Gastroesophageal sphincter (tissue), 3 donors: ENCODE measurements at regions not wholly inside any gene's neighbourhood (a gene's known extent, or its start where the extent isn't known, plus 50 kb on each side); places are given as distances from the start of the nearest gene placed in this dataset.

Experiments used
- EP300 ChIP-seq: sonication (generic); formaldehyde crosslinking; IDR thresholded peaks from one replicate; pipeline ENCODE4 v1.6.1; 2017; ENCODE audit warnings: antibody characterized with exemption, mild to moderate bottlenecking
- POLR2A ChIP-seq, 2 donors: fragments of 450-650 bp; IDR thresholded peaks; one replicate each; pipeline ENCODE4 v1.6.1; 2017; ENCODE audit warnings: antibody characterized with exemption in 2 of 2, mild to moderate bottlenecking in 2 of 2, moderate library complexity in 1 of 2
- POLR2AphosphoS5 ChIP-seq: sonication (generic); formaldehyde crosslinking; IDR thresholded peaks from one replicate; pipeline ENCODE4 v1.6.1; 2017; ENCODE audit warnings: antibody characterized with exemption
- TF ChIP-seq, protein P1 (sequence below), 4 experiments: fragments of 200-600 bp in 2 of 4; fragments of 450-650 bp in 2 of 4; sonication (generic) in 1 of 4; IDR thresholded peaks; one replicate each; pipeline ENCODE4 v1.5.1; 2017 to 2019; ENCODE audit warnings: antibody characterized with exemption in 4 of 4, mild to moderate bottlenecking in 2 of 4, moderate library complexity in 2 of 4

DNA sequence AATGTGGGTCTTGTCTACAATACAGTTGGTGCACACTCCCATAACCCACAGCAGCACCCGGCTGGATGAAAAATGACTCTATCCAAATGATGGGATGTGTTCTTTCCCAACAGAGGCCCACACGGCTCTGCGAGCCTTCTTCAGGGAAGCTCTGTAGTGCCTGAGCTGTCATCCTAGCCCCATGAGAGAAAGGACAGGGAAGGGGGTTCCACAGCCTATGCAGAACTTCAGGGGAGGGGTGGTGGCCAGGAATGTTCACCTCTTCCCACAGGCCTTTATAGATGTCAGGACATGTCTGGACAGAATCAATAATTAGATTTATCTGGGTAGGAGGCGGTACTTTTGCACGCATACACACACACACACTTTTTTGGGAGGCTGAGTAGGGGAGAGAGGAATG, 109.0 kb downstream of the JCAD start:
- TF ChIP-seq, protein P1, sequence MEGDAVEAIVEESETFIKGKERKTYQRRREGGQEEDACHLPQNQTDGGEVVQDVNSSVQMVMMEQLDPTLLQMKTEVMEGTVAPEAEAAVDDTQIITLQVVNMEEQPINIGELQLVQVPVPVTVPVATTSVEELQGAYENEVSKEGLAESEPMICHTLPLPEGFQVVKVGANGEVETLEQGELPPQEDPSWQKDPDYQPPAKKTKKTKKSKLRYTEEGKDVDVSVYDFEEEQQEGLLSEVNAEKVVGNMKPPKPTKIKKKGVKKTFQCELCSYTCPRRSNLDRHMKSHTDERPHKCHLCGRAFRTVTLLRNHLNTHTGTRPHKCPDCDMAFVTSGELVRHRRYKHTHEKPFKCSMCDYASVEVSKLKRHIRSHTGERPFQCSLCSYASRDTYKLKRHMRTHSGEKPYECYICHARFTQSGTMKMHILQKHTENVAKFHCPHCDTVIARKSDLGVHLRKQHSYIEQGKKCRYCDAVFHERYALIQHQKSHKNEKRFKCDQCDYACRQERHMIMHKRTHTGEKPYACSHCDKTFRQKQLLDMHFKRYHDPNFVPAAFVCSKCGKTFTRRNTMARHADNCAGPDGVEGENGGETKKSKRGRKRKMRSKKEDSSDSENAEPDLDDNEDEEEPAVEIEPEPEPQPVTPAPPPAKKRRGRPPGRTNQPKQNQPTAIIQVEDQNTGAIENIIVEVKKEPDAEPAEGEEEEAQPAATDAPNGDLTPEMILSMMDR (IDR thresholded peaks at IDR 0.05), result no peak
- no peak for TF ChIP-seq EP300
- TF ChIP-seq POLR2A (IDR thresholded peaks at IDR 0.05), result no peak
- TF ChIP-seq POLR2AphosphoS5, result no peak
